H1 (cell line): ENCODE measurements at regions not wholly inside any gene's neighbourhood (a gene's known extent, or its start where the extent isn't known, plus 50 kb on each side); places are given as distances from the start of the nearest gene placed in this dataset.

Experiments
- FOSL1 ChIP-seq: IDR thresholded peaks from 2 replicates; pipeline ENCODE4 v1.6.1; 2011; ENCODE audit warnings: mild to moderate bottlenecking, low read depth, low read length, moderate library complexity; ENCODE audit not compliant: insufficient read depth
- POLR2AphosphoS5 ChIP-seq: IDR thresholded peaks from 2 replicates; pipeline ENCODE4 v1.6.1; 2011; ENCODE audit warnings: low read depth, low read length
- RFX5 ChIP-seq: IDR thresholded peaks from 2 replicates; pipeline ENCODE4 v1.6.1; 2011; ENCODE audit warnings: low read depth, low read length, improper control_type of control experiment, borderline replicate concordance
- USF2 ChIP-seq: IDR thresholded peaks from 2 replicates; pipeline ENCODE4 v1.6.1; 2011; ENCODE audit warnings: low read length, improper control_type of control experiment

- TF ChIP-seq FOSL1 = no peak
- TF ChIP-seq POLR2AphosphoS5 = no peak
- TF ChIP-seq USF2 = no peak
- no peak for TF ChIP-seq RFX5
Observed at GRCh38 chr3:153330901-153331300, 168.9 kb downstream of the RAP2B start (continued).
